ENCODE measurements at regions not wholly inside any gene's neighbourhood (a gene's known extent, or its start where the extent isn't known, plus 50 kb on each side); places are given as distances from the start of the nearest gene placed in this dataset.

GRCh38 chr10:132486539-132487121 lies 51.0 kb upstream of the INPP5A start:
- Mint-ChIP-seq H3K36me3 (no peaks in the 10 kb centered on the region), H3K27ac (no peak overlapping the region), H3K27me3 (peaks cover 11% of the 10 kb centered on the region), H3K9me3 (peaks cover 6% of the 10 kb centered on the region), H3K4me3 (no peak overlapping the region), H3K4me1 (ENCODE audit: unreplicated experiment) (peaks cover 9% of the 10 kb centered on the region)
- no peak for TF ChIP-seq CTCF (conservative IDR thresholded peaks at IDR 0.05)
- no peak for DNase-seq (ENCODE audit: extremely low spot score, unreplicated experiment)

GRCh38 chr10:132487241-132488135 lies 50.1 kb upstream of the INPP5A start:
- Mint-ChIP-seq H3K36me3 (no peaks in the 10 kb centered on the region), H3K27me3 (peaks cover 6% of the 10 kb centered on the region), H3K9me3 (peaks cover 1% of the 10 kb centered on the region), H3K27ac (no peak overlapping the region), H3K4me1 (ENCODE audit: unreplicated experiment) (peaks cover 2% of the 10 kb centered on the region), H3K4me3 (no peak overlapping the region)
- TF ChIP-seq CTCF (conservative IDR thresholded peaks at IDR 0.05): no peak
- DNase-seq (ENCODE audit: extremely low spot score, unreplicated experiment): no peak
